ENCODE measurements at regions not wholly inside any gene's neighbourhood (a gene's known extent, or its start where the extent isn't known, plus 50 kb on each side); places are given as distances from the start of the nearest gene placed in this dataset.
"Not testable (repeated sequence)": the region's sequence is repeated elsewhere in the genome, so short reads cannot be mapped to it uniquely, and the experiment has no call there.

GRCh38 chr9:73995836-73996235 lies 501.3 kb upstream of the RORB start:
- no peak for DNase-seq (ENCODE audit: low read depth in 2 of 2)

- DNase-seq (ENCODE audit: low read depth in 2 of 2) = no peak
Observed at GRCh38 chr9:73996844-73997243, 500.3 kb upstream of the RORB start.

GRCh38 chr9:74001382-74001781 lies 495.8 kb upstream of the RORB start:
- no peak for DNase-seq (ENCODE audit: low read depth in 2 of 2)

- no peak for DNase-seq (ENCODE audit: low read depth in 2 of 2)
Observed at GRCh38 chr9:74006935-74007334, 490.2 kb upstream of the RORB start.

GRCh38 chr9:74007833-74008232 lies 489.3 kb upstream of the RORB start:
- no peak for DNase-seq (ENCODE audit: low read depth in 2 of 2)

GRCh38 chr9:74016004-74016403 lies 481.1 kb upstream of the RORB start:
- no peak for DNase-seq (ENCODE audit: low read depth in 2 of 2)

GRCh38 chr9:74025402-74025925 lies 471.7 kb upstream of the RORB start:
- no peak for DNase-seq (ENCODE audit: low read depth in 2 of 2)

GRCh38 chr9:74032421-74032820 lies 464.7 kb upstream of the RORB start:
- DNase-seq (ENCODE audit: low read depth in 2 of 2) = no peak

- no peak for DNase-seq (ENCODE audit: low read depth in 2 of 2)
Observed at GRCh38 chr9:74035786-74036185, 461.3 kb upstream of the RORB start.

- no peak for DNase-seq (ENCODE audit: low read depth in 2 of 2)
Observed at GRCh38 chr9:74036549-74037231, 460.4 kb upstream of the RORB start.

GRCh38 chr9:74037274-74037673 lies 459.9 kb upstream of the RORB start:
- DNase-seq (ENCODE audit: low read depth in 2 of 2) = no peak

- no peak for DNase-seq (ENCODE audit: low read depth in 2 of 2)
Observed at GRCh38 chr9:74041588-74041987, 455.5 kb upstream of the RORB start.

- no peak for DNase-seq (ENCODE audit: low read depth in 2 of 2)
Observed at GRCh38 chr9:74044844-74045243, 452.3 kb upstream of the RORB start.

GRCh38 chr9:74056023-74056422 lies 441.1 kb upstream of the RORB start:
- no peak for DNase-seq (ENCODE audit: low read depth in 2 of 2)

GRCh38 chr9:74057051-74057450 lies 440.1 kb upstream of the RORB start:
- DNase-seq (ENCODE audit: low read depth in 2 of 2) = not testable (repeated sequence)

- no peak for DNase-seq (ENCODE audit: low read depth in 2 of 2)
Observed at GRCh38 chr9:74064702-74065101, 432.4 kb upstream of the RORB start.

GRCh38 chr9:74066128-74066527 lies 431.0 kb upstream of the RORB start:
- DNase-seq (ENCODE audit: low read depth in 2 of 2) = no peak

- no peak for DNase-seq (ENCODE audit: low read depth in 2 of 2)
Observed at GRCh38 chr9:74066605-74067004, 430.5 kb upstream of the RORB start.

- DNase-seq (ENCODE audit: low read depth in 2 of 2) = no peak
Observed at GRCh38 chr9:74071502-74071901, 425.6 kb upstream of the RORB start.

GRCh38 chr9:74073897-74074296 lies 423.2 kb upstream of the RORB start:
- no peak for DNase-seq (ENCODE audit: low read depth in 2 of 2)

- DNase-seq (ENCODE audit: low read depth in 2 of 2) = no peak
Observed at GRCh38 chr9:74078647-74079046, 418.5 kb upstream of the RORB start.

- DNase-seq (ENCODE audit: low read depth in 2 of 2) = not testable (repeated sequence)
Observed at GRCh38 chr9:74080652-74081051, 416.5 kb upstream of the RORB start.

- no peak for DNase-seq (ENCODE audit: low read depth in 2 of 2)
Observed at GRCh38 chr9:74083681-74084433, 413.3 kb upstream of the RORB start.
